ENCODE measurements at regions not wholly inside any gene's neighbourhood (a gene's known extent, or its start where the extent isn't known, plus 50 kb on each side); places are given as distances from the start of the nearest gene placed in this dataset.
A peak's percentile ranks its signal among the peaks of the same experiment; 100 is the strongest.

GRCh38 chr2:200741468-200742202, 70.1 kb upstream of the BZW1 start (continued):
- TF ChIP-seq TIGD3 (CRISPR knock-in tag; IDR thresholded peaks at IDR 0.05; ENCODE audit: borderline replicate concordance) (no peak), HOXA3 (CRISPR knock-in tag; IDR thresholded peaks at IDR 0.05) (peak; percentile 52; the same call in 1 of the 2 replicates), FOSL2 (CRISPR knock-in tag; IDR thresholded peaks at IDR 0.05) (no peak), HNF1A (IDR thresholded peaks at IDR 0.05; ENCODE audit: low read depth) (0 out of 2 replicates have a peak, but pooled peaks have one; percentile 13), HNF1A (CRISPR knock-in tag; IDR thresholded peaks at IDR 0.05; ENCODE audit: borderline replicate concordance) (no peak; the same call in 1 of the 2 replicates), NFKB2 (CRISPR knock-in tag; IDR thresholded peaks at IDR 0.05; ENCODE audit: borderline replicate concordance) (peak; percentile 85; the same call in 1 of the 2 replicates), FOXO1 (CRISPR knock-in tag; IDR thresholded peaks at IDR 0.05) (peak; percentile 59; the same call in 1 of the 2 replicates), ZBED4 (CRISPR knock-in tag; IDR thresholded peaks at IDR 0.05; ENCODE audit: borderline replicate concordance) (0 out of 2 replicates have a peak, but pooled peaks have one; percentile 53), EP300 (IDR thresholded peaks at IDR 0.05; ENCODE audit: low read depth in 2 of 2, low read length in 2 of 2) (no peak), EP300 (CRISPR knock-in tag; IDR thresholded peaks at IDR 0.05; ENCODE audit: borderline replicate concordance) (no peak; the same call in 1 of the 2 replicates), SATB2 (CRISPR knock-in tag; IDR thresholded peaks at IDR 0.05) (no peak), ZNF143 (CRISPR knock-in tag; IDR thresholded peaks at IDR 0.05) (no peak), CBFB (CRISPR knock-in tag; IDR thresholded peaks at IDR 0.05) (0 out of 2 replicates have a peak, but pooled peaks have one; percentile 37), ZFP91 (CRISPR knock-in tag; IDR thresholded peaks at IDR 0.05; ENCODE audit: borderline replicate concordance) (peak; percentile 86; the same call in 1 of the 2 replicates), ZFP36 (IDR thresholded peaks at IDR 0.05; ENCODE audit: borderline replicate concordance, low read depth, low read length, partially characterized antibody) (peak; percentile 9), KDM6A (CRISPR knock-in tag; IDR thresholded peaks at IDR 0.05; ENCODE audit: low read depth) (peak; percentile 73; the same call in 1 of the 2 replicates), PPARG (CRISPR knock-in tag; conservative IDR thresholded peaks at IDR 0.05) (peak; percentile 82)
- TF ChIP-seq, protein P1, sequence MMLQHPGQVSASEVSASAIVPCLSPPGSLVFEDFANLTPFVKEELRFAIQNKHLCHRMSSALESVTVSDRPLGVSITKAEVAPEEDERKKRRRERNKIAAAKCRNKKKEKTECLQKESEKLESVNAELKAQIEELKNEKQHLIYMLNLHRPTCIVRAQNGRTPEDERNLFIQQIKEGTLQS (CRISPR knock-in tag; IDR thresholded peaks at IDR 0.05): 0 out of 2 replicates have a peak, but pooled peaks have one; percentile 9

Data from HepG2 (cell line).